ENCODE measurements at regions not wholly inside any gene's neighbourhood (a gene's known extent, or its start where the extent isn't known, plus 50 kb on each side); places are given as distances from the start of the nearest gene placed in this dataset.

DNA sequence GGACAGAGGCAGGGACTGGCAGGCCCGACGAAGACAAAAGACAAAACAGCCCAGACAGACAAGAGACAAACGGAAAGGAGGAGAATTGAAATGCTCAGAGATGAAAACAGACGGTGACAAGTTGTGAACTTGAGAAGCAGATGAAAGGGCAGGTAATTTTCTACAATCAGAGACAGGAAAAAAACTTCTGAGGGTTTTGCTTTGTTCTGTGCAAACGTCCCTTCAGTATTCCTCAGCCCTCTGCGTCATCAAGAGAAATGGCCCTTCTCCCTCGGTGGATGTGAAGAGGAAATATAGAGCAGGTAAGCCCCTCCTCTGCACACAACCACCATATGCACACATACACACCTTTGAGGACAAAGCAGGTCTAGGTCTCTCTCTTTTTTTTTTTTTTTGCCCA, 206.6 kb downstream of the UACA start:
- no peak for DNase-seq (ENCODE audit: low read depth, low spot score)

DNA sequence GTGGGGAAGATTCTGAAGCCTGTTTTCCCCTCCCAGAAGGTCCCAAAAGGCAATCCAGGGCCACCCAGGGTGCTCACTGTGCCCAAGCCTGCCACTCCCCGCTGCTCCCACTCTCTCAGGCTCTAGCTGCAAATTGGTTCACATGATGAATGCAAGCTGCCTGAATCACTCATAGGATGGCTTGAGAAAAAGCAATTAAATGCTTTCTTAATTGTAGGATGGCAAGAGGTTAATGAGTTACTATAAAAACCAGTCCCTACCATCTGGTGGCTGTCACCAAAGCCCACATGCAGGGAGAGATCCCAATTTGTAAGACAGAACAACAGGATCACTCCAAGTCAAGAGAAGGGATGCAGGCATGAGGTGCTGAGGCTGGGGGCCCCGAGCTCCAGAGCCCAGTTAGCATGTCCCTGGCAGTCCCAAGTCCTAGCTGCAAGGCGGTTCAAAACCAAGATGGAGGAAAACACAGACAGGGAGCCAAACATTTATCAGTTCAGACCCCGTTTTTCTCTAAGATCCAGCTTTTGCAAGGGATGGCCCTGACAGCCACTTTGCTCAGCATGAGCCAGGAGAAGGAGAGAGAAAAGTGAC, 207.1 kb downstream of the UACA start:
- no peak for DNase-seq (ENCODE audit: low read depth, low spot score)

DNA sequence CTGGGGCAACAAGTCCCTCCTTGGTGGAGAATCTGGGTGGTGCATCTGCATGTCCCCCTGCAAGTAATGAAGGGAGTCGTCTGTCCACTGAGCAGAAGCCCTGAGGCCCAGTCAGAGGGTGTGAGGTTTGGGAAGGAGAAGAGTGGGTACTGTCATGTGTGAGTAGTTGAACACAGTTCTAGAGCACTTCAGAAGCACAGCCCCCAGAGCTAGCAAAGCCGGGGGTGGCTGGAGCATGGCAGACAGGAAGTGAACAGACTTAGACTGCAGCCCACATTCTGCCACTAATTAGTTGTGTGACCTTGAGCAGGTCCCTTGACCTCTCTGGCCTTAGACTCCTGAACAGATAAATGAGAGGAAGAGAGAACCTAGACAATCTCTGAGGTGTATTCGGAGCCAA, 207.6 kb downstream of the UACA start:
- DNase-seq (ENCODE audit: low read depth, low spot score): no peak

GRCh38 chr15:70547846-70548487, 215.4 kb downstream of the UACA start:
- no peak for DNase-seq (ENCODE audit: low read depth, low spot score)

DNA sequence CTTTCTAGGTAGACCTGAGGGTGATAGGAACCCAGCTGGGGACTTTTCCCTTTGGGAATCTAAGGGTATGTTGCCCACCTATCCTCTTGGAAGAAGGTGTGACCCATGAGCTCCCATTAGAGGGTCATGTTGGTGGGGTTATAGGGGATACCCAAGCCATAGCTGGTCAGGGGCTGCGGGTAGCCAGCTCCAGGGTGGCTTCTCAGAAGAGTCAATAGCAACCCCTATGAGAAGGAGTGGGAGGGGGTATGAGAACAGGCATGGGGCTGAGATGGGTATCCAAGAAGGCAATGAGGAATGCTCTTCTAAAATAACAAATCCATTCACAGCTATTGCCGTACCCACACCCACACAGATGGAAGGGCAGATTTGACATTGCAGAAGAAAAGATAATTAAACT, 217.8 kb downstream of the UACA start:
- no peak for DNase-seq (ENCODE audit: low read depth, low spot score)

DNA sequence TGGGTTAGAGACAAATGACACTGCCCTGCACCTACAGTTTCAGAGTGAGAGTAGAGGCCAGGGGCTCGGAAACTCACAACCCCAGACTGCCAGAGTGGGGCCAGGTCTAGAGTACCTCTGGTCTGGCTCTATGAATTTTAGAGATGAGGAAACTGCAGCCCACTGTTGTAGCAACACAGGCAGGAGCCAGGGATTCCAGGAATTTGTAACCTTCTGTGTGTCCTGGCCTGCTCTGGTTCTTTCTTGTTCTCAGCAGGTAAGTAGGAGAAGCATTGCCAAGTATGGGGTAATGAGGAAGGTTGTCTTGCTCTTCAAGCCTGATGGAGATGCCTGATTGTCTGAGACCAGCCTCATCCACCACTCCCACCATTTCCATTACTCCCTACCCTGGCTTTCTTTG, 221.8 kb downstream of the UACA start:
- no peak for DNase-seq (ENCODE audit: low read depth, low spot score)

- DNase-seq (ENCODE audit: low read depth, low spot score): no peak
Measured at GRCh38 chr15:70539912-70540530, 223.3 kb downstream of the UACA start.

- DNase-seq (ENCODE audit: low read depth, low spot score): no peak
Measured at GRCh38 chr15:70539409-70539808, 223.9 kb downstream of the UACA start.

GRCh38 chr15:70538278-70538677, 225.1 kb downstream of the UACA start:
- no peak for DNase-seq (ENCODE audit: low read depth, low spot score)

GRCh38 chr15:70535955-70536338, 227.4 kb downstream of the UACA start:
- no peak for DNase-seq (ENCODE audit: low read depth, low spot score)

GRCh38 chr15:70535071-70535954, 228.0 kb downstream of the UACA start:
- no peak for DNase-seq (ENCODE audit: low read depth, low spot score)

DNA sequence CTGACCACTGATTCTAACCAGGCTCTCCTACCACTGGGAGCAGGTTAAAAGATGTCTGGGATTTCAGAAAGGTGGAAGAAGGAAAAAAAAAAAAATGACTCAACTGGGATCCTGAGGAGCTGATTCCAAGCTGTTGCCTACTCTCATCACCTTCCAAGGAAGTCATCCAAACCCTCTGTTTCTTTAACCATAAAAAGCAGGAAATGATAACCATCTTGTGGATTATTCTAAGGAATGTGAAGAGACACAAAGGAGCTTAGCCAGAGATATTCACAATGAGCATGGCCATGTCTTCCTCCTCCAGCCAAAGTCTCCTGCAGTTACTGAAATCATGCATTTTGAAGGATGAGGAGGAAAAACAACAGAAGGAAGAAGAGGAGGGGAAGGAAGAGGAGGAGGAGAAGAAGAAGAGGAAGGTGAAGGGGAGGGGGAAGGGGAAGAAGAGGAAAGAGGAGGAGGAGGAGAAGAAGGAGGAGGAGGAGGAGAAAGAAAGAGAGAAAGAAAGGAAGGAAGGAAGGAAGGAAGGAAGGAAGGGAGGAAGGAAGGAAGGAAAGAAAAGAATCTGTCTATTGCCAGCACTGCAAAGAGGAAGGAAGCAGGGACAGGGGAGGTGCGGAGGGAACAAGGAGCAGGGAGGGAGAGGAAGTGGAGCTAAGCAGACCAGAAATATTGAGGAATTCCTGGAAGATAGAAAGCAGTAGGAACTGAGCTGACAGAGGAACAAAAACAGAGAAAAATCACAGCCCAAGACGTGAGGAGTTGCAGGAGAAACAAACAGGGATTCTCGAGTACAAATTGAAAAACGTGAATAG, 229.2 kb downstream of the UACA start:
- no peak for DNase-seq (ENCODE audit: low read depth, low spot score)

- no peak for DNase-seq (ENCODE audit: low read depth, low spot score)
Measured at GRCh38 chr15:70532531-70533186, 230.7 kb downstream of the UACA start.

DNA sequence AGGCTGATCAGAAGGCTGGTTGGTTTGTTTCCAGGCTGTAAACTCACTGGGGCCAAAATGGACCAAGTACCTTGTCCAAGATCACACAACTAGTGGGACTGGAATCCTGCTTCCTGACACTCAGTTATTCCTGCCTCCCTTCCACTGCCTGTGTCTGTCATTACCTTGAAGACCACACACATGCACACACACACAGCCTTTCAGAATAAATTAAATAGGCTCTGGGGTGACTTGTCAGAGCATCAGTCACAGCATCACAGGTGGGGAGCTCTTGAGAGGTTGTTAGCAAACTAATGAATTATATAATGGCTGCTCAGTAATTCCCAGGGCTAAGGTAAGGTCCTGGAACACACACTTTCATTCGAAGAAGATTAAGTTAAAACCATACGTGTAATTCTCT, 231.8 kb downstream of the UACA start:
- DNase-seq (ENCODE audit: low read depth, low spot score): no peak

DNA sequence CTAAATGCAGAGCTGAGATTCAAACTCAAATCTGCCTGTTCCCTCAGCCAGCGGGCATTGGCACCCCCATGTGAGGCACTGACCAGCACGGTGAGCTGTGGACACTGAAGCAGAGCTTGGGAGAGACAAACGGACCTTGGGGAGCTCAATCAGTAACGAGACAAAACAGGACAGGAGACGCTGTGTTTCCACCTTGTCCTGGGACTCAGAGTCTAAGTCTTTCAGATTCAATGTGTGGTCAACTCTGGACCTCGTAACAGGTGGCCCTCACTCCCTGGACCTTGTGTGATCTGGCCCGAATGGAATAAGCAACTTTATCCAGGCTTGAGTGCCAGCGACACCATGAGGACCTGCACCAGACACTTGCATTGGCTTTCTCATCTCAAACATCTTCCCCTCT, 232.5 kb downstream of the UACA start:
- DNase-seq (ENCODE audit: low read depth, low spot score): no peak

DNA sequence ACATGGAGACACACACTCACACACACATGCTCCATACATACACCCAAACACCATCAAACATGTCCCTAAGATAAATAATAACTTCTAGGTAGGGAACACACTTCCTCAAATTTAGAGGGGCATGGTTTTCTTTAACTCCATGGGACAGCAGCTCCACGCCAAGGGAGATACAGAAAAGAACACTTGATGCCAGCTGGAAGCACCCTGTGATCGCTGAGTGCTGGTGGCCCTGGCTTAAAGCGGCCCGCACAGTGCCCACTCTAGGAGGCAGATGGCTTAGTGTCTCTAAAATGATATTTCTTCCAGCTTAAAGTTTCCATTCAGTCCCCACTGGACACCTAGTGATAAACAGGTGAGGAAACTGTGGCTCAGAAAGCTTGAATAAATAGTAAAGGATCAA, 232.9 kb downstream of the UACA start:
- no peak for DNase-seq (ENCODE audit: low read depth, low spot score)

- no peak for DNase-seq (ENCODE audit: low read depth, low spot score)
Measured at GRCh38 chr15:70530017-70530499, 233.3 kb downstream of the UACA start.

DNA sequence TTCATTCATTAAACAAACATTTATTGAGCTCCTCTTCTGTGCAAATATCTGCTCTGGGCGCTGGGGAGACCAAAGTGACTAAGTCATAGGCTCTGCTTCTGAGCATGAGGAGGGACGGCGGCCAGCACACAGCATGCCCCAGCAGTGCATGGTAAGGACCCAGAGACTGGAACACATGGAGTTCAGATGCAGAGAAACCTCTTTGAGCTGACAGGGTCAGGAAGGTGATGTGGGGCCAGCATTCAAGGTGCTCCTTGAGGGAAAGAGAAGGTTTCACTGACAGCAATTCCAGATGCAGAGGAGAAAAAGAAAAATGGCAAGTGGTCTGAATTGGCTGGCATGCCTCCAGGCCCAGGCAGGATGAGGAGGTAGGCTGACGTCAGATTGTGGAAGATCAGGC, 234.5 kb downstream of the UACA start:
- DNase-seq (ENCODE audit: low read depth, low spot score): no peak

DNA sequence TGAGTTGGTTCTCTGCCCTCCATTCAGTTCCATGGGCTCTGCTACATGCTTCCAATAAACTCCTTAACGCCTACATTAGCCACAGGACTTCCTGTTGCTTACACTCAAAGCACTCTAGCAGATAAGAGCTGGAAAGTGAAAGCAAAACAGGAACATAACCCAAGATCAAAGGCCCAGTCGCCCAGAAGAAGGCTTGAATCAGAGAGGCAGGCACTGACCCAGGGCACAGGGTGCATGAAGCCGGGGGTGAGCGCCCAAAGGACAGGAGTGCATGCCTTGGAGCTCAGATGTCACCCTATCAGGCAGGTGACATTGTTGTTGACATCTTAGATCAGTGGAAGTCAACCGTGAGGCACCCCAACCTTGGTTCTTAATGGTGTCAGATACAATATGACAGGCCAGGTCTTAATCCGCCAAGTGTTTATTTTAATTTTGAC, 235.1 kb downstream of the UACA start:
- DNase-seq (ENCODE audit: low read depth, low spot score): peak; percentile 37

- no peak for DNase-seq (ENCODE audit: low read depth, low spot score)
Measured at GRCh38 chr15:70526974-70527325, 236.4 kb downstream of the UACA start.
